Loucy (cell line): ENCODE measurements at regions not wholly inside any gene's neighbourhood (a gene's known extent, or its start where the extent isn't known, plus 50 kb on each side); places are given as distances from the start of the nearest gene placed in this dataset.

Experiments
- EZH2phosphoT487 ChIP-seq: fragments of 200-600 bp; IDR thresholded peaks from 2 replicates; pipeline ENCODE4 v1.6.1; 2018; ENCODE audit warnings: antibody characterized with exemption, mild to moderate bottlenecking, moderate library complexity, borderline replicate concordance
- TF ChIP-seq, protein P1 (sequence below): fragments of 200-600 bp; sonication (generic); conservative IDR thresholded peaks from 2 replicates; pipeline ENCODE4 v1.5.1; 2014; ENCODE audit warnings: mild to moderate bottlenecking, antibody characterized with exemption, low read length

DNA sequence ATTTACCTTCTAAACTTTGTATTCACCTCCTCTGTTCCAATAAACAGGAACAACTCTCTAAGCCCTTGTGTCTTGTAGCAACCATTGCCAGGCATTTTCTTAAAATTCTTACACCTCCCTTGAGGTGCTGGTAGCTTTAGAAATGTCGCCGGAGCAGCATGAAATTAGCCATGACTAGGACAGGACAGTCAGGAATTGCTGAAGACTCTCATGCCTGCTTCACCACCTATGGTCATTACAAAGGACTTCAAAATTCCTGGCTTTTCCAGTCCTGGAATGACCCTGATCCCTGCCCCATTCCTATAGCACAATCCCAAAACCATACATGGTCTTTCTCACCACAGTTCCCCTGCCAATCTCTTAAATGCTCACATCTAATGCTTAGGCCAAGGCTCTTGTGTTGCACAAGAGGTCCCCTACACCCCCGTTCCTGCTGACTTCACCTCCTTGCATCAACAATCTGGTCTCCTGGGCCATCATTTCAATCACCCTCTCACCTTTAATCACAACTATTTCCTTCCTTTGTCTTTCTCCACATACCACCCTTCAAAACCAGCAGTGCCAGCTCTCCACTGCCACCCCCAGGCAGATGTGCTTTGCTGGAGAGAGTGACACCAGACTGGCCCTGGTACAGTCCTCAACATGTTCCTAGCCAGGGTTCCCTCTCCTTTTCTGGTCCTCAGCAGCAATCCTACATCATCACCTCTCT is 113.2 kb upstream of the TJP1 start:
- TF ChIP-seq, protein P1, sequence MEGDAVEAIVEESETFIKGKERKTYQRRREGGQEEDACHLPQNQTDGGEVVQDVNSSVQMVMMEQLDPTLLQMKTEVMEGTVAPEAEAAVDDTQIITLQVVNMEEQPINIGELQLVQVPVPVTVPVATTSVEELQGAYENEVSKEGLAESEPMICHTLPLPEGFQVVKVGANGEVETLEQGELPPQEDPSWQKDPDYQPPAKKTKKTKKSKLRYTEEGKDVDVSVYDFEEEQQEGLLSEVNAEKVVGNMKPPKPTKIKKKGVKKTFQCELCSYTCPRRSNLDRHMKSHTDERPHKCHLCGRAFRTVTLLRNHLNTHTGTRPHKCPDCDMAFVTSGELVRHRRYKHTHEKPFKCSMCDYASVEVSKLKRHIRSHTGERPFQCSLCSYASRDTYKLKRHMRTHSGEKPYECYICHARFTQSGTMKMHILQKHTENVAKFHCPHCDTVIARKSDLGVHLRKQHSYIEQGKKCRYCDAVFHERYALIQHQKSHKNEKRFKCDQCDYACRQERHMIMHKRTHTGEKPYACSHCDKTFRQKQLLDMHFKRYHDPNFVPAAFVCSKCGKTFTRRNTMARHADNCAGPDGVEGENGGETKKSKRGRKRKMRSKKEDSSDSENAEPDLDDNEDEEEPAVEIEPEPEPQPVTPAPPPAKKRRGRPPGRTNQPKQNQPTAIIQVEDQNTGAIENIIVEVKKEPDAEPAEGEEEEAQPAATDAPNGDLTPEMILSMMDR = peak; percentile 38; the same call in 1 of the 2 replicates
- TF ChIP-seq EZH2phosphoT487 = no peak
